GM12878 (cell line): ENCODE measurements at regions not wholly inside any gene's neighbourhood (a gene's known extent, or its start where the extent isn't known, plus 50 kb on each side); places are given as distances from the start of the nearest gene placed in this dataset.

Experiments
- ATAC-seq: fragments of 200-7000 bp; cut with Tn5 transposase; 3 replicates; pipeline ENCODE4 v1.9.1; 2020; ENCODE audit warnings: mild to moderate bottlenecking, moderate library complexity
- BruUV-seq: library from RNA; stranded (reverse); fragments of 400-500 nt; replicated peaks from 2 replicates; lab custom pipeline; 2021; lab: Mats Ljungman, UMichigan
- CTCF ChIA-PET: fragments of 300-600 bp; sonication (Branson Sonifier 250); formaldehyde crosslinking; extraction: SDS; loops from one replicate; lab custom pipeline; 2021; ENCODE audit warnings: inconsistent platforms; lab: Yijun Ruan, JAX
- POLR2A ChIA-PET: fragments of 350-600 bp; formaldehyde crosslinking; extraction: SDS; loops from one replicate; lab custom pipeline; 2021; ENCODE audit warnings: inconsistent platforms; lab: Charles Lee
- RAD21 ChIA-PET: fragments of 300-600 bp; sonication (Branson Sonifier 250); formaldehyde crosslinking; loops from one replicate; lab custom pipeline; 2023; ENCODE audit warnings: antibody characterized with exemption; ENCODE audit not compliant: unreplicated experiment; lab: Charles Lee
- SMC1A ChIA-PET: fragments of 300-600 bp; sonication (Branson Sonifier 250); formaldehyde crosslinking; loops from one replicate; lab custom pipeline; 2023; ENCODE audit not compliant: unreplicated experiment, uncharacterized antibody; lab: Charles Lee
- DNase-seq: peaks from one replicate; pipeline ENCODE4 v3.0.0-alpha.2; 2011; ENCODE audit warnings: low read depth, low spot score
- FAIRE-seq: peaks from 3 replicates; lab custom pipeline; 2011; peaks lifted over from hg19 to GRCh38; lab: Jason Lieb, UNC
- H2AFZ ChIP-seq: 2 replicates; pipeline ENCODE4 v1.6.0; 2011; ENCODE audit warnings: low read depth, low read length, control low read depth; ENCODE audit not compliant: control insufficient read depth
- H3K27ac ChIP-seq: 2 replicates; pipeline ENCODE4 v1.5.1; 2011; ENCODE audit warnings: control low read depth; ENCODE audit not compliant: control insufficient read depth, insufficient read depth
- H3K27me3 ChIP-seq, 2 experiments: replicated peaks in 1 of 2; 2 replicates each; pipeline versions ENCODE4 v1.6.0 to v1.6.1; 2011; ENCODE audit warnings: low read length in 1 of 2; ENCODE audit not compliant: control insufficient read depth in 2 of 2, insufficient read depth in 2 of 2
- H3K36me3 ChIP-seq, 2 experiments: 2 replicates each; pipeline ENCODE4 v1.5.1; 2011; ENCODE audit warnings: low read length in 1 of 2; ENCODE audit not compliant: control insufficient read depth in 2 of 2, insufficient read depth in 2 of 2
- H3K4me1 ChIP-seq: 2 replicates; pipeline ENCODE4 v1.6.1; 2011; ENCODE audit warnings: mild to moderate bottlenecking, low read length, moderate library complexity, mixed read lengths; ENCODE audit not compliant: control insufficient read depth, insufficient read depth
- H3K4me2 ChIP-seq: 2 replicates; pipeline ENCODE4 v1.6.0; 2011; ENCODE audit warnings: control low read depth; ENCODE audit not compliant: control insufficient read depth, insufficient read depth
- H3K4me3 ChIP-seq: fragments of 200-600 bp; sonication (generic); 2 replicates; pipeline ENCODE4 v1.5.1; 2016
- H3K79me2 ChIP-seq: 2 replicates; pipeline ENCODE4 v1.6.0; 2011; ENCODE audit warnings: low read length; ENCODE audit not compliant: control insufficient read depth, insufficient read depth
- H3K9ac ChIP-seq: 2 replicates; pipeline ENCODE4 v1.8.0; 2011; ENCODE audit warnings: low read length, control low read depth, mixed read lengths; ENCODE audit not compliant: control insufficient read depth, insufficient read depth
- H3K9me3 ChIP-seq: replicated peaks from 3 replicates; pipeline ENCODE4 v1.5.1; 2011; ENCODE audit warnings: mild to moderate bottlenecking, low read length; ENCODE audit not compliant: control insufficient read depth, insufficient read depth
- H4K20me1 ChIP-seq: 2 replicates; pipeline ENCODE4 v1.6.0; 2011; ENCODE audit not compliant: control insufficient read depth, insufficient read depth
- CHD4 ChIP-seq: fragments of 200-600 bp; sonication (generic); IDR thresholded peaks from 2 replicates; pipeline ENCODE4 v1.6.1; 2016; ENCODE audit warnings: mild to moderate bottlenecking
- KLF5 ChIP-seq: fragments of 450-650 bp; IDR thresholded peaks from 2 replicates; pipeline ENCODE4 v1.6.1; 2014; ENCODE audit warnings: mild to moderate bottlenecking; ENCODE audit not compliant: partially characterized antibody
- POLR2AphosphoS5 ChIP-seq: IDR thresholded peaks from 2 replicates; pipeline ENCODE4 v1.6.1; 2011; ENCODE audit warnings: mild to moderate bottlenecking, low read length, inconsistent platforms
- POU2F2 ChIP-seq: IDR thresholded peaks from 3 replicates; pipeline ENCODE4 v1.6.1; 2011; ENCODE audit warnings: low read depth, mild to moderate bottlenecking, low read length, borderline replicate concordance
- RAD51 ChIP-seq: fragments of 450-650 bp; IDR thresholded peaks from 2 replicates; pipeline ENCODE4 v1.6.1; 2016; ENCODE audit warnings: moderate library complexity, mild to moderate bottlenecking, inconsistent platforms
- RUNX3 ChIP-seq: IDR thresholded peaks from 2 replicates; pipeline ENCODE4 v1.6.1; 2012; ENCODE audit warnings: low read length, inconsistent platforms
- SREBF1 ChIP-seq: IDR thresholded peaks from 2 replicates; pipeline ENCODE4 v1.6.1; 2012; ENCODE audit warnings: mild to moderate bottlenecking, low read length
- ZNF24 ChIP-seq: fragments of 450-650 bp; IDR thresholded peaks from 2 replicates; pipeline ENCODE4 v1.6.1; 2017; ENCODE audit warnings: antibody characterized with exemption, mild to moderate bottlenecking
- ZNF384 ChIP-seq: IDR thresholded peaks from 2 replicates; pipeline ENCODE4 v1.6.1; 2012; ENCODE audit warnings: low read depth, mild to moderate bottlenecking, low read length, improper control_type of control experiment, borderline replicate concordance
- ZNF622 ChIP-seq: fragments of 450-650 bp; IDR thresholded peaks from 2 replicates; pipeline ENCODE4 v1.6.1; 2017; ENCODE audit warnings: mild to moderate bottlenecking, inconsistent platforms
- WGBS: methylation state at CpG from one replicate; pipeline ENCODE4 v1.1.6; 2016; ENCODE audit warnings: low lambda C conversion rate; ENCODE audit not compliant: insufficient replicate concordance, insufficient coverage; ENCODE audit errors: missing lambda C conversion rate; 5-methylcytosine and 5-hydroxymethylcytosine counted together
- in situ Hi-C: fragments of 300-500 bp; cut with MboI; formaldehyde crosslinking; loops from 9 replicates; pipeline ENCODE4 v1.14.3; 2018; ENCODE audit warnings: mixed read lengths
- intact Hi-C: fragments of 100-400 bp; cut with micrococcal nuclease; formaldehyde crosslinking; loops from one replicate; pipeline ENCODE4 v1.14.2; 2022; ENCODE audit not compliant: unreplicated experiment
- TF ChIP-seq, protein P1 (sequence below): fragments of 450-650 bp; IDR thresholded peaks from 2 replicates; pipeline ENCODE4 v1.6.1; 2018; ENCODE audit warnings: mild to moderate bottlenecking, low read depth, moderate library complexity; ENCODE audit not compliant: partially characterized antibody

- no peak overlapping the region for H2AFZ ChIP-seq
- no peak for ATAC-seq
- H3K79me2 ChIP-seq = no peaks in the 10 kb centered on the region
- H3K27me3 ChIP-seq = peaks cover 0 to under 1% of the 10 kb centered on the region in 2 experiments; a peak in 2 of 4 replicates
- H3K4me2 ChIP-seq = no peak overlapping the region
- TF ChIP-seq ZNF622 = no peak
- TF ChIP-seq, all 136 proteins: peak for 0
- 0% methylated on average over 2 of the region's 2 CpGs for WGBS
- Histone ChIP-seq H3K4me3 (no peak overlapping the region), H3K9ac (no peak overlapping the region), H3K27ac (no peak overlapping the region), H3K4me1 (no peaks in the 10 kb centered on the region), H3K36me3 (no peaks in the 10 kb centered on the region), H3K9me3 (no peaks in the 10 kb centered on the region), H4K20me1 (no peaks in the 10 kb centered on the region)
- ChIA-PET RAD21 (no interaction called here), SMC1A (interaction anchor here (0.5 kb wide), 1 partner anchor 1731 kb away, joined by 3 read pairs; no protein-coding TSS in a partner anchor), CTCF (no interaction called here), POLR2A (no interaction called here)
- in situ Hi-C loops = no loop called here
- no TSS peak for BruUV-seq
- intact Hi-C loops = no loop called here
- no peak for FAIRE-seq
- DNase-seq = no peak
These were observed 228.3 kb downstream of the MIAT start for GRCh38 chr22:26885441-26886261.

DNA sequence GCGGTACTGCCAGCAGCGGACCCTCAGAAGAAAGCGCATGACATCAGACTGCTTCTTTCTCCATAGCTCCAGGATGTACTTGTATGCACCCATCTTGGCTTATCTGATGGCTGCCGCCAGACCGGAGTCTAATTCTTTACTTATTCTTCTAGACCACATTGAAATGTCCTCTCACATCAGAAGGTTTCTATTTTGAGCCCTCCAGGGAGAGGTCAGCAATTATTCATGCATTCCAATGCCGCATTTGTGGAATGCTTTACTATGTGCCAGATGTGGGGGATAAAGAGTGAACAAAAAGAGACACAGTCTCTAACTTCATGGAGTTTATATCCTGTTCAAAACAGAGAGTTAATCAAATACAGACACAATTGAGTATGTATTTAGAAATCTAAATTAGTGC lies 230.1 kb downstream of the MIAT start:
- WGBS = 56% methylated on average over 6 of the region's 6 CpGs
- CTCF ChIA-PET = no interaction called here
- no peak for ATAC-seq
- TF ChIP-seq ZNF384 = no peak
- TF ChIP-seq KLF5 = no peak
- no peak for TF ChIP-seq RUNX3
- TF ChIP-seq RAD51 = no peak
- no peak for TF ChIP-seq ZNF24
- TF ChIP-seq ZNF622 = no peak
- no peak for TF ChIP-seq SREBF1
- TF ChIP-seq CHD4 = no peak
- TF ChIP-seq POLR2AphosphoS5 = no peak
- no peak for TF ChIP-seq POU2F2
- TF ChIP-seq, protein P1, sequence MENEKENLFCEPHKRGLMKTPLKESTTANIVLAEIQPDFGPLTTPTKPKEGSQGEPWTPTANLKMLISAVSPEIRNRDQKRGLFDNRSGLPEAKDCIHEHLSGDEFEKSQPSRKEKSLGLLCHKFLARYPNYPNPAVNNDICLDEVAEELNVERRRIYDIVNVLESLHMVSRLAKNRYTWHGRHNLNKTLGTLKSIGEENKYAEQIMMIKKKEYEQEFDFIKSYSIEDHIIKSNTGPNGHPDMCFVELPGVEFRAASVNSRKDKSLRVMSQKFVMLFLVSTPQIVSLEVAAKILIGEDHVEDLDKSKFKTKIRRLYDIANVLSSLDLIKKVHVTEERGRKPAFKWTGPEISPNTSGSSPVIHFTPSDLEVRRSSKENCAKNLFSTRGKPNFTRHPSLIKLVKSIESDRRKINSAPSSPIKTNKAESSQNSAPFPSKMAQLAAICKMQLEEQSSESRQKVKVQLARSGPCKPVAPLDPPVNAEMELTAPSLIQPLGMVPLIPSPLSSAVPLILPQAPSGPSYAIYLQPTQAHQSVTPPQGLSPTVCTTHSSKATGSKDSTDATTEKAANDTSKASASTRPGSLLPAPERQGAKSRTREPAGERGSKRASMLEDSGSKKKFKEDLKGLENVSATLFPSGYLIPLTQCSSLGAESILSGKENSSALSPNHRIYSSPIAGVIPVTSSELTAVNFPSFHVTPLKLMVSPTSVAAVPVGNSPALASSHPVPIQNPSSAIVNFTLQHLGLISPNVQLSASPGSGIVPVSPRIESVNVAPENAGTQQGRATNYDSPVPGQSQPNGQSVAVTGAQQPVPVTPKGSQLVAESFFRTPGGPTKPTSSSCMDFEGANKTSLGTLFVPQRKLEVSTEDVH = no peak

More for the DNA sequence above, 230.1 kb downstream of the MIAT start:
- Histone ChIP-seq H3K79me2 (no peaks in the 10 kb centered on the region), H3K4me2 (no peak overlapping the region), H4K20me1 (no peaks in the 10 kb centered on the region), H3K27me3 (peaks cover 0 to 8% of the 10 kb centered on the region in 2 experiments; a peak in 2 of 4 replicates), H3K36me3 (no peaks in the 10 kb centered on the region), H2AFZ (no peak overlapping the region), H3K27ac (no peak overlapping the region), H3K9ac (no peak overlapping the region), H3K9me3 (no peaks in the 10 kb centered on the region), H3K4me1 (no peaks in the 10 kb centered on the region), H3K4me3 (no peak overlapping the region)
- ChIA-PET POLR2A (no interaction called here), SMC1A (no interaction called here), RAD21 (no interaction called here)
- in situ Hi-C loops = no loop called here
- no peak for DNase-seq
- BruUV-seq = no TSS peak
- no peak for FAIRE-seq
- intact Hi-C loops = no loop called here
